ENCODE measurements at regions not wholly inside any gene's neighbourhood (a gene's known extent, or its start where the extent isn't known, plus 50 kb on each side); places are given as distances from the start of the nearest gene placed in this dataset.

DNA sequence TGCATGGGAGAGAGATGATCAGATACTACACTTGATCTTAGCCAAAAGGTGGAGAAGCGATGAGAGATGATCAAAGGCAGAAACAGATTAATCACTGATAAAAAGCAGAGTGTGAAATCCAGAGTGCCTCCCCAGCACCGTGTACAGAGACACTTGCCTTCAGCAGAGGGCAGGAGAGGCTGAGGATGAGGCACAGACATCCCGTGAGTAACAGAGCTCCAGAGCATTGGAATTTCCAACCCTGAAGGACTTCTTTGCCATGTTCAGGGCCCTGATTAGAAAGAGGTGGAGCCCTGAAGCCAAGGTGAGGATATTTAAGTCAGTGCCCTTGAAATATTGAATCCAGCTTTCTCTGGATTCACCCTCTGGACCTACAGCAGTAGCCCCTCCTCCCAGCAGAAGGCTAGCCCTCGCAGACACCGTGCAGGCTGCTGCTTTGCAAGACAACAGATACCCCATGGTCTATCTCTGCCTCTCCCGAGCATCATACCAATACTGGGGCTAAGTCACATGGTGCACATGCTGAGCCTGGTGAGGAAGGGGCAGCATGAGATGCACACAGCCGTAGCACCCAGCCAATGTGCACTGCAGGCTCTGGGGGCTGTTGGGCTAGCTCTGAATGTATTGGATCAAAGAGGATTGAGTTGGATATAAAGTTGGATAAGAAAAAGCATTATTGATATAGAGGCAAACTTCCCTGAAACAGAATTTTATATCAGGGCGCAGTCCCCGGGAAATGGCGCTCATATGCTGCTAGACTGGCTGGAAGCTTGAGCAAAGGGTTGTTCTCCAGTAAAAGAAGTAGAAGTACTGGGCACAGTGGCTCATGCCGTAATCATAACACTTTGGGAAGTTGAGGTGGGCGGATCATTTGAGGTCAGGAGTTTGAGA lies 200.3 kb upstream of the B3GAT1 start:
- intact Hi-C loops (cut with DNase I): no loop called here
- Histone ChIP-seq H3K4me1 (no peaks in the 10 kb centered on the region), H3K27ac (no peak overlapping the region), H3K36me3 (no peaks in the 10 kb centered on the region), H3K4me3 (no peak overlapping the region), H3K9me3 (no peaks in the 10 kb centered on the region), H3K27me3 (no peaks in the 10 kb centered on the region)
- TF ChIP-seq EP300 (IDR thresholded peaks at IDR 0.05) (no peak), POLR2AphosphoS5 (IDR thresholded peaks at IDR 0.05) (no peak), POLR2A (IDR thresholded peaks at IDR 0.05) (no peak)
- TF ChIP-seq, protein P1, sequence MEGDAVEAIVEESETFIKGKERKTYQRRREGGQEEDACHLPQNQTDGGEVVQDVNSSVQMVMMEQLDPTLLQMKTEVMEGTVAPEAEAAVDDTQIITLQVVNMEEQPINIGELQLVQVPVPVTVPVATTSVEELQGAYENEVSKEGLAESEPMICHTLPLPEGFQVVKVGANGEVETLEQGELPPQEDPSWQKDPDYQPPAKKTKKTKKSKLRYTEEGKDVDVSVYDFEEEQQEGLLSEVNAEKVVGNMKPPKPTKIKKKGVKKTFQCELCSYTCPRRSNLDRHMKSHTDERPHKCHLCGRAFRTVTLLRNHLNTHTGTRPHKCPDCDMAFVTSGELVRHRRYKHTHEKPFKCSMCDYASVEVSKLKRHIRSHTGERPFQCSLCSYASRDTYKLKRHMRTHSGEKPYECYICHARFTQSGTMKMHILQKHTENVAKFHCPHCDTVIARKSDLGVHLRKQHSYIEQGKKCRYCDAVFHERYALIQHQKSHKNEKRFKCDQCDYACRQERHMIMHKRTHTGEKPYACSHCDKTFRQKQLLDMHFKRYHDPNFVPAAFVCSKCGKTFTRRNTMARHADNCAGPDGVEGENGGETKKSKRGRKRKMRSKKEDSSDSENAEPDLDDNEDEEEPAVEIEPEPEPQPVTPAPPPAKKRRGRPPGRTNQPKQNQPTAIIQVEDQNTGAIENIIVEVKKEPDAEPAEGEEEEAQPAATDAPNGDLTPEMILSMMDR (IDR thresholded peaks at IDR 0.05): no peak
- 78 to 80% methylated on average over 12 of the region's 12 CpGs for WGBS, 2 donors
- DNase-seq: no peak

DNA sequence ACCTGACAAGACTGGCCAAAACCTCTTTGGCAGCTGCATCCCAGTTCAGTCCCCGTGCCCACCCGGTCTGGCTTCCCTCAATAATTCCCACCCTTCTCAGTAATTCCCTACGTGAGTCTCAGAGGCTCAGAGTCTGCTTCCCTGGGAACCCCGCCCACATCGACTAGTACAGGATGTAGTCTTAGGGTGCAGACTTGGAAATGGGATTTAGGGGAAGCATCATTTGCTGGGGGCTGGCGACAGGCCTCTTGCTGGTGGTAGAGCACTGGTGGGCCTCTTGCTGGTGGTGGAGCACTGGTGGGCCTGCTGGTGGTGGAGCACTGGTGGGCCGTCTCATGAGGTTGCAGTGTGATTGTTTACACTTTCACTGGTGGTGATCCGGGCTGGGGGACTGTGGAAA lies 199.5 kb upstream of the B3GAT1 start:
- DNase-seq: no peak
- 81 to 87% methylated on average over 8 of the region's 8 CpGs for WGBS, 2 donors
- Histone ChIP-seq H3K36me3 (no peaks in the 10 kb centered on the region), H3K9me3 (no peaks in the 10 kb centered on the region), H3K27me3 (no peaks in the 10 kb centered on the region), H3K4me3 (no peak overlapping the region), H3K4me1 (no peaks in the 10 kb centered on the region), H3K27ac (no peak overlapping the region)
- no peak for TF ChIP-seq POLR2A (IDR thresholded peaks at IDR 0.05)
- TF ChIP-seq POLR2AphosphoS5 (IDR thresholded peaks at IDR 0.05): no peak
- TF ChIP-seq, protein P1 (IDR thresholded peaks at IDR 0.05): no peak
- TF ChIP-seq EP300 (IDR thresholded peaks at IDR 0.05): no peak
- intact Hi-C loops (cut with DNase I): no loop called here

DNA sequence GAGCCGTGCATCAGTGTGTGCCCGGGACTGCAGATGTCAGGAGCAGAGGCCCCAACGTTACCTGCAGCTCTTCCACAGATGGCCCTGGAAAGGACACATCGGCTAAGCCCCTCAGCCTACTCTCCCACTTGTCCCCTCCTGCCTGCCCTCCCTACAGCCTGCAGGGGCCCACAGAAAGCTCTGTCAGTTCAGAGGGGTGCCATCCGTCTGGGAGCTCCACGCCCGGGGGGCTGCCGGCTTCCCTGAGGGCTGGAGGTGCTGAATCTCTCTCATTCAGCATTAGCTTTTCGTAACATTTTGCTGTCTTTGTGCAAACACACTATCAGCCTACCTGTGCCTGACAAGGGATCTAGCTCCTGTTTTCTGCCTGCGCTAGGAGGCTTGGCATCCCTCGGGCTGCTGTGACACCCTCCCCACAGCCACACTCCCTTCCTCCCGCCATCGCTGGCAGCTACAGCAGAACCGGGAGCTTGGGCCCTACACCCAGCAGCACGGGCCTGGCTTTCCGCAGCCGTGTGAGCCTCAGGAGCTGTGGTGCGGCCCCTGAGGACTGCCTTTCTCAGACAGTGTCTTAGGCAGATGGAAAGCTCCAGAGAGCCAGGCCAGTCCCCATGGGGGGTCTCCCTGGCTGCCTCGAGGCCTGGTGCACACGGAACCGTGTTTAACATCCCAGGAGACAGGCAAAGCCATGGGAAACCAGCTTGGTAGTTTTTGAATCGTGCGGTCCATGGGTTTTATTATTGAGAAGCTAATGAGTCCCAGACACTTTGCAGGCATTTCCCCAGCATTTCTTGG lies 198.3 kb upstream of the B3GAT1 start:
- H3K9me3 ChIP-seq: no peaks in the 10 kb centered on the region
- TF ChIP-seq EP300 (IDR thresholded peaks at IDR 0.05): no peak
- TF ChIP-seq, protein P1 (IDR thresholded peaks at IDR 0.05): no peak
- no peak for TF ChIP-seq POLR2A (IDR thresholded peaks at IDR 0.05)
- no peak for TF ChIP-seq POLR2AphosphoS5 (IDR thresholded peaks at IDR 0.05)
- no peaks in the 10 kb centered on the region for H3K36me3 ChIP-seq
- no peak overlapping the region for H3K4me3 ChIP-seq
- H3K27me3 ChIP-seq: no peaks in the 10 kb centered on the region
- no peak for DNase-seq
- no peak overlapping the region for H3K27ac ChIP-seq
- intact Hi-C loops (cut with DNase I): no loop called here
- no peaks in the 10 kb centered on the region for H3K4me1 ChIP-seq
- WGBS, 2 donors: 82% methylated on average over 23 of the region's 23 CpGs

DNA sequence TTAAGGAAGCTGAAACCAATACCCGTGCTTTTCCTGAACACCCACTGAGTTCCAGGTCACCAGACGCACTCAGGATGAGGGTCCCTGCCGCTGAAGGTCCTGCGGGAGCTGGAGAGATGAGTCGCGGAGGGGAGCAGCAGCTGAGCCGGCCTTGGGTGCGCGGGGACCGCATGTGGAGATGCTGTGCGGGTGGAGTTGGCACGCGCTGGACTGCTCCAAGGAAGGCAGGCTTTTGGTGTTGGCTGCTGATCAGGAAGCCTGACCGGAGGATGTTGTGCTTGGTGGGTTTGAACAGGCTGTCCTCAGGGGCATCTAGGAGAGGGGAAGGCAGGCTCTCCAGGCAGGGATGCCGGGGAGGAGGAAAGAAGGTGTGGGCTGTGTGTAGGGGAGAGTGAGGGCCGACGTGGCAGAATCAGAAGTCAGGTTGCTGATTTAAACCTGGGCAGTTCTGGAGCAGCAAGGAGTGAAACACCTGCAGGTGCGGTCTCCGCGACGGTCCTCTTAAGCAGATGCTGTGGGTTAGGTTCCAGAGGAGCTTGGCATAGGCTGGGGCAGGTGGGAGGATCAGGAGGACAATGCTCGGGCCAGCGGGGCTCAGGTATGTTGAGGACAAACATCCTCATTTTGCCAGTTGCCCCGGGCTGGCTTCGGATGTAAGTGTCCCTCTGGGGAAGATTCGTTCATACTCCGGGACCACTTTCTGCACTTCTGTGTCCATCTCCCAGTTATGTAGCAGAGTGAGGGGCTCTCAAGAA lies 197.5 kb upstream of the B3GAT1 start:
- no peaks in the 10 kb centered on the region for H3K4me1 ChIP-seq
- H3K4me3 ChIP-seq: no peak overlapping the region
- H3K27ac ChIP-seq: no peak overlapping the region
- no peak for DNase-seq
- no peaks in the 10 kb centered on the region for H3K9me3 ChIP-seq
- H3K36me3 ChIP-seq: no peaks in the 10 kb centered on the region
- intact Hi-C loops (cut with DNase I): no loop called here
- TF ChIP-seq POLR2AphosphoS5 (IDR thresholded peaks at IDR 0.05) (no peak), POLR2A (IDR thresholded peaks at IDR 0.05) (no peak), EP300 (IDR thresholded peaks at IDR 0.05) (no peak)
- TF ChIP-seq, protein P1 (IDR thresholded peaks at IDR 0.05): no peak
- WGBS, 2 donors: 87 to 89% methylated on average over 27 of the region's 27 CpGs
- no peaks in the 10 kb centered on the region for H3K27me3 ChIP-seq

All from sigmoid colon (tissue), 6 donors.